K562 (cell line): ENCODE measurements at regions not wholly inside any gene's neighbourhood (a gene's known extent, or its start where the extent isn't known, plus 50 kb on each side); places are given as distances from the start of the nearest gene placed in this dataset.

Source experiments
- ATAC-seq: fragments of 200-7000 bp; cut with Tn5 transposase; 3 replicates; pipeline ENCODE4 v1.9.1; 2020; ENCODE audit warnings: moderate library complexity
- BruUV-seq: library from RNA; stranded (reverse); fragments of 400-500 nt; replicated peaks from 2 replicates; lab custom pipeline; 2021; lab: Mats Ljungman, UMichigan
- CTCF ChIA-PET: fragments of 300-600 bp; formaldehyde crosslinking; extraction: SDS; loops from one replicate; lab custom pipeline; 2021; ENCODE audit warnings: low intra/inter-chr PET ratio; lab: Yijun Ruan, JAX
- POLR2A ChIA-PET: fragments of 300-600, 350-650 bp; sonication (Branson Sonifier 250); formaldehyde crosslinking; extraction: SDS; loops from one replicate; lab custom pipeline; 2021; ENCODE audit warnings: antibody characterized with exemption, inconsistent platforms; lab: Yijun Ruan, JAX
- DNase-seq, 4 experiments: peaks; one replicate each; pipeline versions ENCODE4 v3.0.0 to v3.0.0-alpha.2; 2011 to 2018; ENCODE audit warnings: low spot score in 3 of 4, mixed read lengths in 3 of 4; ENCODE audit errors: extremely low read depth in 1 of 4
- FAIRE-seq: peaks from 2 replicates; lab custom pipeline; 2011; peaks lifted over from hg19 to GRCh38; lab: Jason Lieb, UNC
- H2AFZ ChIP-seq: 2 replicates; pipeline ENCODE4 v1.6.0; 2011; ENCODE audit warnings: low read depth, low read length, control low read depth, inconsistent platforms
- H3K27ac ChIP-seq: fragments of 200-600 bp; 3 replicates; pipeline ENCODE4 v1.8.0; 2011; ENCODE audit warnings: low read depth, mild to moderate bottlenecking, control low read depth, inconsistent platforms, low read length, moderate library complexity, mixed read lengths; ENCODE audit errors: extremely low read depth
- H3K27me3 ChIP-seq, 2 experiments: fragments of 300-600 bp in 1 of 2; 2 replicates in 1 of 2; 3 replicates in 1 of 2; pipeline versions ENCODE4 v1.6.0 to v1.8.0; 2011; ENCODE audit warnings: inconsistent platforms in 2 of 2, low read length in 2 of 2, mild to moderate bottlenecking in 1 of 2, mixed read lengths in 1 of 2, moderate library complexity in 1 of 2; ENCODE audit not compliant: control insufficient read depth in 2 of 2, insufficient read depth in 2 of 2
- H3K36me3 ChIP-seq: fragments of 300-600 bp; 3 replicates; pipeline ENCODE4 v1.8.0; 2011; ENCODE audit warnings: mild to moderate bottlenecking, low read length, inconsistent platforms; ENCODE audit not compliant: control insufficient read depth, insufficient read depth
- H3K4me1 ChIP-seq, 2 experiments: fragments of 200-600 bp in 1 of 2; replicated peaks in 1 of 2; 2 replicates in 1 of 2; 3 replicates in 1 of 2; pipeline versions ENCODE4 v1.5.1 to v1.8.0; 2011; ENCODE audit warnings: inconsistent platforms in 2 of 2, low read length in 2 of 2, mild to moderate bottlenecking in 1 of 2, mixed read lengths in 1 of 2, moderate library complexity in 1 of 2; ENCODE audit not compliant: control insufficient read depth in 2 of 2, insufficient read depth in 2 of 2
- H3K4me2 ChIP-seq: 2 replicates; pipeline ENCODE4 v1.6.1; 2011; ENCODE audit warnings: low read length, control low read depth, inconsistent platforms, mixed read lengths; ENCODE audit not compliant: insufficient read depth
- H3K4me3 ChIP-seq: fragments of 200-600 bp; sonication (generic), shearing (Covaris generic); 2 replicates; pipeline ENCODE4 v1.5.1; 2016; ENCODE audit warnings: control low read depth, inconsistent platforms
- H3K79me2 ChIP-seq: fragments of 200-600 bp; 3 replicates; pipeline ENCODE4 v1.8.0; 2011; ENCODE audit warnings: low read length, inconsistent platforms; ENCODE audit not compliant: control insufficient read depth, insufficient read depth
- H3K9ac ChIP-seq, 2 experiments: 2 replicates each; pipeline versions ENCODE4 v1.6.0 to v1.6.1; 2011; ENCODE audit warnings: low read depth in 2 of 2, low read length in 2 of 2, control low read depth in 1 of 2, inconsistent platforms in 1 of 2, mild to moderate bottlenecking in 1 of 2, mixed read lengths in 1 of 2; ENCODE audit not compliant: insufficient read depth in 1 of 2
- H3K9me1 ChIP-seq: one replicate; pipeline ENCODE4 v1.6.0; 2011; ENCODE audit warnings: inconsistent platforms, mild to moderate bottlenecking, low read length, moderate library complexity; ENCODE audit not compliant: control insufficient read depth, insufficient read depth
- H3K9me3 ChIP-seq: replicated peaks from 2 replicates; pipeline ENCODE4 v1.5.1; 2011; ENCODE audit warnings: low read depth, low read length, inconsistent platforms; ENCODE audit not compliant: control insufficient read depth, insufficient read depth
- H4K20me1 ChIP-seq: replicated peaks from 2 replicates; pipeline ENCODE4 v1.6.1; 2011; ENCODE audit warnings: low read length, inconsistent platforms, mixed read lengths; ENCODE audit not compliant: control insufficient read depth, insufficient read depth
- CGGBP1 ChIP-seq: fragments of 250-450 bp; sonication (Bioruptor Pico); IDR thresholded peaks from 2 replicates; pipeline ENCODE4 v1.9.0; 2021; ENCODE audit warnings: mild to moderate bottlenecking
- FOXK1 ChIP-seq: sonication (generic); formaldehyde crosslinking; IDR thresholded peaks from 2 replicates; pipeline ENCODE4 v1.8.0; 2022; ENCODE audit warnings: missing genetic modification reagents, mild to moderate bottlenecking, borderline replicate concordance
- FOXM1 ChIP-seq, 2 experiments: fragments of 450-650 bp in 1 of 2; sonication (generic) in 1 of 2; formaldehyde crosslinking in 1 of 2; IDR thresholded peaks; 2 replicates each; pipeline versions ENCODE4 v1.6.1 to v1.9.0; 2017 to 2022; ENCODE audit warnings: low read depth in 2 of 2, mild to moderate bottlenecking in 2 of 2, missing genetic modification reagents in 1 of 2, moderate library complexity in 1 of 2
- HIVEP1 ChIP-seq: fragments of 250-450 bp; sonication (Bioruptor Pico); IDR thresholded peaks from 2 replicates; pipeline ENCODE4 v1.4.0; 2020; ENCODE audit warnings: mild to moderate bottlenecking
- HMG20B ChIP-seq: fragments of 250-450 bp; sonication (Bioruptor Pico); IDR thresholded peaks from 2 replicates; pipeline ENCODE4 v1.5.0; 2021; ENCODE audit warnings: mild to moderate bottlenecking
- HOMEZ ChIP-seq: fragments of 250-450 bp; sonication (Bioruptor Pico); IDR thresholded peaks from 2 replicates; pipeline ENCODE4 v1.4.0; 2020; ENCODE audit warnings: mild to moderate bottlenecking, moderate library complexity
- KDM5B ChIP-seq: fragments of 200-600 bp; sonication (generic); IDR thresholded peaks from 2 replicates; pipeline ENCODE4 v1.6.1; 2012; ENCODE audit warnings: low read depth, mild to moderate bottlenecking, moderate library complexity, low read length, control low read depth, inconsistent platforms; ENCODE audit not compliant: insufficient replicate concordance
- NEUROD1 ChIP-seq: fragments of 150-350 bp; IDR thresholded peaks from 2 replicates; pipeline ENCODE4 v1.6.1; 2014; ENCODE audit warnings: borderline replicate concordance, low read length, low read depth; ENCODE audit not compliant: partially characterized antibody
- PKNOX1 ChIP-seq: fragments of 450-650 bp; IDR thresholded peaks from 2 replicates; pipeline ENCODE4 v1.6.1; 2016
- USF1 ChIP-seq: sonication (generic); formaldehyde crosslinking; IDR thresholded peaks from 2 replicates; pipeline ENCODE4 v1.9.0; 2022; ENCODE audit warnings: mild to moderate bottlenecking, missing genetic modification reagents
- ZBTB17 ChIP-seq: fragments of 450-650 bp; formaldehyde crosslinking; IDR thresholded peaks from 2 replicates; pipeline ENCODE4 v1.4.0; 2020; ENCODE audit warnings: mild to moderate bottlenecking
- ZNF3 ChIP-seq: fragments of 250-450 bp; sonication (Bioruptor Pico); IDR thresholded peaks from 2 replicates; pipeline ENCODE4 v1.5.0; 2021; ENCODE audit warnings: mild to moderate bottlenecking, moderate library complexity
- ZNF444 ChIP-seq: fragments of 250-450 bp; sonication (Bioruptor Pico); IDR thresholded peaks from 2 replicates; pipeline ENCODE4 v1.4.0; 2020; ENCODE audit warnings: mild to moderate bottlenecking, moderate library complexity
- ZNF740 ChIP-seq, 3 experiments: fragments of 200-800 bp in 1 of 3; sonication (Bioruptor generic) in 1 of 3; sonication (generic) in 1 of 3; formaldehyde crosslinking in 1 of 3; IDR thresholded peaks; 2 replicates each; pipeline versions ENCODE4 v1.6.1 to v1.8.0; 2016 to 2022; ENCODE audit warnings: mild to moderate bottlenecking in 2 of 3, missing compliant biosample characterization in 2 of 3, missing genetic modification characterization in 2 of 3, missing genetic modification reagents in 1 of 3
- WGBS: fragments of 100-300 bp; shearing (Covaris generic); methylation state at CpG from one replicate; pipeline ENCODE4 v1.1.6; 2016; ENCODE audit warnings: low coverage, mixed read lengths; ENCODE audit not compliant: insufficient coverage; ENCODE audit errors: missing lambda C conversion rate; 5-methylcytosine and 5-hydroxymethylcytosine counted together
- in situ Hi-C: fragments of 300-500 bp; cut with MboI; formaldehyde crosslinking; loops from 4 replicates; pipeline ENCODE4 v1.15.0; 2018; ENCODE audit warnings: inconsistent platforms, mixed read lengths
- intact Hi-C: fragments of 100-400 bp; cut with micrococcal nuclease; formaldehyde crosslinking; loops from 2 replicates; pipeline ENCODE4 v1.14.2; 2022

GRCh38 chr11:88061111-88061510, 114.1 kb downstream of the RAB38 start:
- no peaks in the 10 kb centered on the region for H3K9me1 ChIP-seq
- H3K9me3 ChIP-seq, result no peaks in the 10 kb centered on the region
- no peak overlapping the region for H2AFZ ChIP-seq
- no peak overlapping the region for H3K27ac ChIP-seq
- WGBS, result 0% methylated on average over 3 of the region's 3 CpGs
- H3K4me2 ChIP-seq, result no peak overlapping the region
- ATAC-seq, result no peak
- FAIRE-seq, result no peak
- POLR2A ChIA-PET, result interaction anchor here (0.7 kb wide), 1 partner anchor 599 kb away, joined by 3 read pairs; no protein-coding TSS in a partner anchor
- no peak for DNase-seq
- CTCF ChIA-PET, result no interaction called here
- no peak overlapping the region for H3K9ac ChIP-seq
- H4K20me1 ChIP-seq, result no peaks in the 10 kb centered on the region
- no peaks in the 10 kb centered on the region for H3K27me3 ChIP-seq
- no peaks in the 10 kb centered on the region for H3K4me1 ChIP-seq
- no peaks in the 10 kb centered on the region for H3K79me2 ChIP-seq
- BruUV-seq, result no TSS peak
- intact Hi-C loops, result no loop called here
- H3K36me3 ChIP-seq, result no peaks in the 10 kb centered on the region
- TF ChIP-seq FOXK1 (CRISPR knock-in tag) (no peak), KDM5B (no peak), HIVEP1 (CRISPR knock-in tag) (no peak), PKNOX1 (no peak), USF1 (CRISPR knock-in tag) (no peak), ZNF444 (CRISPR knock-in tag) (no peak), HOMEZ (CRISPR knock-in tag) (no peak), NEUROD1 (no peak), ZNF740 (CRISPR knock-in tag; IDR thresholded peaks at IDR 0.05) (no peak), ZNF740 (tag; IDR thresholded peaks at IDR 0.05) (no peak), CGGBP1 (CRISPR knock-in tag) (no peak), ZBTB17 (CRISPR knock-in tag) (no peak), ZNF3 (CRISPR knock-in tag) (no peak), FOXM1 (IDR thresholded peaks at IDR 0.05; ENCODE audit: low read depth) (no peak), FOXM1 (CRISPR knock-in tag; IDR thresholded peaks at IDR 0.05; ENCODE audit: low read depth) (no peak), HMG20B (CRISPR knock-in tag) (no peak)
- TF ChIP-seq, all 486 proteins: peak for 0
- in situ Hi-C loops, result no loop called here
- H3K4me3 ChIP-seq, result no peak overlapping the region
